GM19328 (cell line): ENCODE measurements at regions not wholly inside any gene's neighbourhood (a gene's known extent, or its start where the extent isn't known, plus 50 kb on each side); places are given as distances from the start of the nearest gene placed in this dataset.
"Not testable (repeated sequence)": the region's sequence is repeated elsewhere in the genome, so short reads cannot be mapped to it uniquely, and the experiment has no call there.

Experiments
- ATAC-seq: cut with Tn5 transposase; IDR thresholded peaks from one replicate; pipeline ENCODE4 v1.9.1; 2021; ENCODE audit warnings: mild to moderate bottlenecking, moderate library complexity; ENCODE audit not compliant: unreplicated experiment

DNA sequence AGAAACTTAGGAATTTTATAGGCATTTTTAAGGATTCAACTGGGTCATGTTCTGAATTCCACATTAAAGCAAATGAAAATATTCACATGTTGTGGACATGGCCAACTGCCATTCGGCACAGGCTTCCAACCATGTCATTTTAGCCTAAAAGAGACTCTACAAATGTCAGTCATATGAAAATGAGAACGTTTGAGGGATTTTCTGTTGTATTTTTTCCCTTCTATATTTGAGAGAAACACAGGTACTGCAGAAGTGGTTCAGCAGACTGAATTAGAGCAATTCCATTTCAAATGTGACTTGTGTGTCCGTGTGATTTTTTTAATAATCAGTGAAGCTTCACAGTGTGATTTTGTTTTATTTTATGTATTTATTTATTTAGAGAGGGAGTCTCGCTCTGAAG lies 124.3 kb downstream of the TP53TG3F start:
- not testable (repeated sequence) for ATAC-seq

- not testable (repeated sequence) for ATAC-seq
Measured at GRCh38 chr16:33588589-33588988, 129.2 kb downstream of the TP53TG3F start.

GRCh38 chr16:33593344-33593743 lies 133.9 kb downstream of the TP53TG3F start:
- ATAC-seq = not testable (repeated sequence)

DNA sequence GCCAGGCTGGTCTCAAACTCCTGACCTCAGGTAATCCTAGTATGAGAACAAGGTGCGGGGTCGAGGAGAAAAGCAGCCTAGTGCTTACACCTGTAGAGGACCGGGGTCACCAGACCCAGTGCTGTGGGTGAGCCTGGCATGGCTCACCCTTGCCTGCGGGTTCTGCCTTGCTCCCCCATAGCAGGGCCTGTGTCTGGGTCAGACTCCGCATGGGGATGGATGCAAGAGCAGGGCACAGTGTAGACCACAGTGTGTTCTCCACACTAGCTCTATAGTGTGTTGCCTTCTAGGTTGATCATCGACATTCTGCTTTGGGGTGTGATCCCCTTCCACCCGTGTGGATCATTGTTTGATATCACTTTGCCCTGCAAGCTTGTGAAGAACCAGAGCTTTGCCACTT lies 135.7 kb downstream of the TP53TG3F start:
- ATAC-seq = not testable (repeated sequence)

GRCh38 chr16:33601029-33601428 lies 141.6 kb downstream of the TP53TG3F start:
- not testable (repeated sequence) for ATAC-seq

DNA sequence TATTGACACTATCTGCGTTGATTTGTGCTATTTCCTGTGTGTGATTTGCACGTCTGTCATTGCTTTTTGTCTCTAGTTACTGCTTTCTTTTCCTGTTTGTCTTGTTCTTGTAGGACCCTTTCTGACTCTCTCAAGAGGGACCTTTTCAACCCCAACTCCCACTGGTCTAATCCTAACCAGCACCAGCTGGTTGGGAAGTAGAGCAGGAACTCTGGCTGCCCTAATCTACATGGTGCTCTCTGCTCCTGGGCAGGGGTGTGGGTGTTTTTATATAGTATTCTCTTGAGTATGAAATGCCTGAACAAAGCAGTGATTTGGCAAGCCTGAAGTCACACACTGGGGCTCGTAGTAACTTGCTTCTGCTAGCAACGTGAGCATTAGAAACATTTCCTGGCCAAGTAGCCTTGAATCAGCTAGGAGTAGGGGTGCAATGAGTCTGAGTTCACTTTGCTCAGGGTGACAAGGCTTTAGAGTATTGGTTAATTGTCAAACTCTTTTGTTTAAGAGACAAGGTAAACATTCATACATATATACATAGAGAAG lies 164.2 kb downstream of the TP53TG3F start:
- ATAC-seq = not testable (repeated sequence)

DNA sequence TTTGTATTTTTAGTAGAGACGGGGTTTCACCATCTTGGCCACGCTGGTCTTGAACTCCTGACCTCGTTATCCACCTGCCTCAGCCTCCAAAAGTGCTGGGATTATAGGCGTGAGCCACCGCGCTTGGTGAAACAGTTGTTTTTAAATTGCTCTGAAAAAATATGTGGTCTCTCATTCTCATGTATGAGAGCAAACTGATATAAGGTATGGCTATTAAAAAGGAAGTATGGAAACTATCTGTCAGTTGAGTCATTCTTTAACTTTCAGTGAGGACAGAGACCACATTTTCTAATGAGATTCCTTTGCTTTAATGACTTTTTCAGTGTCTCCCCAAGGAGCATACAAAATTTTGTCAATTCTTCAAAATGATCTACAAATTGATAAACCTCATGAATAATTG lies 169.5 kb downstream of the TP53TG3F start:
- not testable (repeated sequence) for ATAC-seq

DNA sequence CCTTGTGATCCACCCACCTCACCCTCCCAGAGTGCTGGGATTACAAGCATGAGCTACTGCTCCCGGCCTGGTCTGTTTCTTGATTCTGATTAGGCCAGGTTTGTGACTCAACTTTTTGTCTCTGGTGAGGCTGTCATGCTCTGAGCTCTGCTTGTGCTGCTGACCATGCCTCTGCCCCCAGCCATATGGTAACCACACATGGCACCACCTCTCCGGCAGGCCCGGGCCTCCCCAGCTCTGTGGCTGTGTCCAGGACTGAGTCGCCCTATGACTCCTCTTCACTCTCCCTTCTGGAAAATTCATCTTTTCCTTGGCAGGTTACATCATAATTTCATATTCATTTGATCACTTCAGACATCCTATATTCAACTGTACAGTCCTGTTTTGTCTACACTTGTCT lies 172.3 kb downstream of the TP53TG3F start:
- not testable (repeated sequence) for ATAC-seq

DNA sequence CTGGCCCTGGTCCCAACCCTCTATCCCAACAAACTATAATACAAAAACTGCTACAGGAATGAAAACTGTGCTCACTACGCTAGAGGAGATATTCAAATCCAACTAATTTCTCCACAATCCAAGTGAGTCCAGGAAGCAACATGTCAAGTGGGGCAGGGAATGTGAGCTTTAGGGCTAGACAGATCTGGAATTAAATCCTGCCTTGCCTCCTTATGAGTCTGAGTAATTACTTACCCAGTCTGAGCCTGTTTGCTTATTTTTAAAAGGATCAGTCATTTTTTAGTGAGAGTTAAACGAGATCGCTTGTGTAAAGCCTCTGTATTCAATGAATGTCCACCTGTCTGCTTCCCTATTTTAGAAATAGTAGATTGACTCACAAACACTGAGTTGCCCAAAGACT lies 174.6 kb downstream of the TP53TG3F start:
- ATAC-seq = not testable (repeated sequence)

- ATAC-seq = not testable (repeated sequence)
Measured at GRCh38 chr16:33636760-33637159, 177.3 kb downstream of the TP53TG3F start.

GRCh38 chr16:33643270-33643669 lies 183.9 kb downstream of the TP53TG3F start:
- peak; percentile 65 for ATAC-seq

GRCh38 chr16:33643698-33644381 lies 184.4 kb downstream of the TP53TG3F start:
- peak; percentile 52 for ATAC-seq

GRCh38 chr16:33646386-33646785 lies 187.0 kb downstream of the TP53TG3F start:
- not testable (repeated sequence) for ATAC-seq

GRCh38 chr16:33655756-33656155 lies 196.3 kb downstream of the TP53TG3F start:
- not testable (repeated sequence) for ATAC-seq

DNA sequence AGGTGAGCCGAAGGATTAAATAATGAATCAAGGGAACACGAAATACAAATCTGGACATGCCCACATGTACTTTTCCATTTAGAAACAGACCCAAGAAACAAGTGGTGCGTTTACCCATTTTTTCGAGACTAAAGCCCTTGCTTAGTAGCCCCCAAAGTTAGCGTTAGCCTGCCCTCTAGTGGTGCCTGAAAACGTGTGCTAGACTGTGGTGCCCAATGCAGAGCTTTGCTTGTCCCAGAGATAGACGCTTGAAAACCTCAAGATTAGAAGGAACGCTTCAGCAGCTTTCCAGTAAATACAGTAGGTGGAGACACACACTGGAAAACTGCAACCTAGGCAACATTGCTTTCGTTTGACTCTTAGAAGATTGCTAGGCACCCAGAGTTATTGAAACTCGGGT lies 197.0 kb downstream of the TP53TG3F start:
- peak; percentile 70 for ATAC-seq

- not testable (repeated sequence) for ATAC-seq
Measured at GRCh38 chr16:33657717-33658116, 198.3 kb downstream of the TP53TG3F start.

DNA sequence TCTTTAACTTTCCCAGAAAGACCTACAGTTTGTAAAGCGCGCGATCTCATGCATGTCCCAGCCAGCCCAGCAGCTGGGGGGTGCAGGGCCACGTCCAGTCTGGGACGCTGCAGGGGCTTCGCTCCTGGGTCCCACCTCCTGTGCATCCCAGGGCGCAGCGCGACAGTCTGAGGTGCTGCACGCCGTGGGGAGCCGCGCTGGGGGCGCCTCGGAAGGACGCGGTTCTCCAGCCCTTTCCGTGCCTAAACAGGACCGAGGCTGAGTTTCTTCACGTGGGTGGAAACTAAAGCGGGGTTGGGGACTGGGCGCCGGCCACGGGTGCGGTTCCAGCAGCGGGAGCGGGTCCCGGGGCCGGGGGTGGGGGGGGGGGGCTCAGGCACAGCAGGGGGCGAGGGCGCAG lies 221.4 kb downstream of the TP53TG3F start:
- ATAC-seq = not testable (repeated sequence)

DNA sequence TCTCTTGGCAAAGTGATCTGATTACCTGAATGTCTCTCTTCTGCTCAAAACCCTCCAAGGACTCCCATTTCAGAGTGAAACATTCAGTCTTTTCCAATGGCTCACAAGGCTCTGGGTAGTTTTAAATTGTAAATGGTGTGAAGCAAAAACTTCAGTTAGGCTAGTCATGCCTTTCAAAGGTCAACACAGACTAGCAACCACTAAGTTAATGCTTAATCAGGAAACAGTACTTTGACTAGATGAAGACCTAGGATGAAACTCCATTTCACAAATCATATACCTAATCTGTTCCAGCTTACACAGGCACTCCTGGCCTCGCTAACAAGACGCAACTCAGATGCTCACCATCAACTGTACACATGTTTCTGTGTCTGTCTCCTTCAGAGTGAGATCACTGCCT lies 240.9 kb downstream of the TP53TG3F start:
- not testable (repeated sequence) for ATAC-seq

GRCh38 chr16:33706845-33707590 lies 247.6 kb downstream of the TP53TG3F start:
- not testable (repeated sequence) for ATAC-seq

- ATAC-seq = not testable (repeated sequence)
Measured at GRCh38 chr16:33707591-33707934, 248.2 kb downstream of the TP53TG3F start.

- not testable (repeated sequence) for ATAC-seq
Measured at GRCh38 chr16:33709856-33710695, 250.7 kb downstream of the TP53TG3F start.
